ENCODE measurements at regions not wholly inside any gene's neighbourhood (a gene's known extent, or its start where the extent isn't known, plus 50 kb on each side); places are given as distances from the start of the nearest gene placed in this dataset.

DNA sequence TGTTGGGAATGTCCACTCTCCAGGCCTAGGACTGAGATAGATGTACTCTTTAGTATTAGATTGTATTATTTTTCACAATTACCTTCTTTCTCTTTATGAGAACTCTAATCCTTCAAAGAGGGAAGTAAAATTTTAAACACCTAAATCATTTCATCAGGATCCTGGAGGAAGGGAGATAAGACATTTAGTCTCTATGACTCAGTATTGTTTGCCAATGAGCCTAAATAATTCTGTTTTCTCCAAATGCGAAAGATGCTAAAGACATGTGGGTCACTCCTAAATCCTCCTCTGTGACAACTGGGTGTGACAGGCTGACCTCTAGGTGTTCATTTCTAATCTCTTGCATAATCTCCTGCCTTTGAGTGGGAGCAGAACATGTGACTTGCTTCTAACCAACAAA is 1736.6 kb upstream of the MIR17HG start:
- Histone ChIP-seq H3K9me3 (ENCODE audit: insufficient read depth, low read depth) (peaks cover 3% of the 10 kb centered on the region; the same call in 1 of the 2 replicates), H3K79me2 (ENCODE audit: low read depth) (no peaks in the 10 kb centered on the region), H3K27me3 (ENCODE audit: insufficient read depth, low read depth) (no peaks in the 10 kb centered on the region), H3K4me1 (replicated peaks; ENCODE audit: insufficient read depth) (no peaks in the 10 kb centered on the region), H3F3A (ENCODE audit: insufficient read depth, low read depth) (no peaks in the 10 kb centered on the region), H3K36me3 (ENCODE audit: low read depth) (no peaks in the 10 kb centered on the region), H2AFZ (no peak overlapping the region), H3K27ac (no peak overlapping the region), H3K4me3 (no peak overlapping the region), H4K20me1 (ENCODE audit: insufficient read depth) (no peaks in the 10 kb centered on the region), H3K4me2 (no peak overlapping the region), H3K9me2 (ENCODE audit: insufficient read depth) (no peaks in the 10 kb centered on the region)
- intact Hi-C loops (cut with micrococcal nuclease; ENCODE audit: unreplicated experiment), result no loop called here
- no peak for TF ChIP-seq EZH2 (IDR thresholded peaks at IDR 0.05; ENCODE audit: low read depth)
- TF ChIP-seq, protein P1, sequence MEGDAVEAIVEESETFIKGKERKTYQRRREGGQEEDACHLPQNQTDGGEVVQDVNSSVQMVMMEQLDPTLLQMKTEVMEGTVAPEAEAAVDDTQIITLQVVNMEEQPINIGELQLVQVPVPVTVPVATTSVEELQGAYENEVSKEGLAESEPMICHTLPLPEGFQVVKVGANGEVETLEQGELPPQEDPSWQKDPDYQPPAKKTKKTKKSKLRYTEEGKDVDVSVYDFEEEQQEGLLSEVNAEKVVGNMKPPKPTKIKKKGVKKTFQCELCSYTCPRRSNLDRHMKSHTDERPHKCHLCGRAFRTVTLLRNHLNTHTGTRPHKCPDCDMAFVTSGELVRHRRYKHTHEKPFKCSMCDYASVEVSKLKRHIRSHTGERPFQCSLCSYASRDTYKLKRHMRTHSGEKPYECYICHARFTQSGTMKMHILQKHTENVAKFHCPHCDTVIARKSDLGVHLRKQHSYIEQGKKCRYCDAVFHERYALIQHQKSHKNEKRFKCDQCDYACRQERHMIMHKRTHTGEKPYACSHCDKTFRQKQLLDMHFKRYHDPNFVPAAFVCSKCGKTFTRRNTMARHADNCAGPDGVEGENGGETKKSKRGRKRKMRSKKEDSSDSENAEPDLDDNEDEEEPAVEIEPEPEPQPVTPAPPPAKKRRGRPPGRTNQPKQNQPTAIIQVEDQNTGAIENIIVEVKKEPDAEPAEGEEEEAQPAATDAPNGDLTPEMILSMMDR (conservative IDR thresholded peaks at IDR 0.05), result no peak
- no peak for DNase-seq
- ChIA-PET POLR2A (ENCODE audit: unreplicated experiment) (no interaction called here), CTCF (no interaction called here)
- no TSS peak for BruUV-seq (replicated peaks)

DNA sequence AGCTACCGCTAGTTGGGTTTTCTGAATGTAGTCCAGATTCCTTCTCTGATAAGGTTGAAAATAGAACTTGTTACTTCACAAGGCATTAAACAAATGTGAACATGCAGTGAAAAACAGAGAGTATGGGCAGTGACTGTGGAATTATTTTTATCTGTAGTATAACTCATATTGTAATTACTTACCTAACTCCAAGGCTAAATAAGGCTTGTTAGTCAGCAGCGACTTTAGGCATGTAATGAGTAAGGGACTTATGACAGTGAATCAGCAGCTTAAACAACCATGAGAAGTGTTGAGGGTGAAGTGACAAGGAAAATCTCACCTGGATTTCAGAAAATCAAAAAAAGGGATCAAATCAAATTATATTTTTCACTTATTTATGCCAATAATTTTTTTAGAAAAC is 1719.5 kb upstream of the MIR17HG start:
- H3K4me3 ChIP-seq, result no peak overlapping the region
- H3K27me3 ChIP-seq (ENCODE audit: insufficient read depth, low read depth), result no peaks in the 10 kb centered on the region
- no peaks in the 10 kb centered on the region for H3F3A ChIP-seq (ENCODE audit: insufficient read depth, low read depth)
- no peaks in the 10 kb centered on the region for H3K79me2 ChIP-seq (ENCODE audit: low read depth)
- H3K27ac ChIP-seq, result no peak overlapping the region
- no peaks in the 10 kb centered on the region for H3K4me1 ChIP-seq (replicated peaks; ENCODE audit: insufficient read depth)
- H3K9me2 ChIP-seq (ENCODE audit: insufficient read depth), result 0 out of 2 replicates have a peak, but pooled peaks cover 4% of the 10 kb centered on the region
- TF ChIP-seq EZH2 (IDR thresholded peaks at IDR 0.05; ENCODE audit: low read depth), result no peak
- TF ChIP-seq, protein P1 (conservative IDR thresholded peaks at IDR 0.05), result no peak
- no peak overlapping the region for H2AFZ ChIP-seq
- POLR2A ChIA-PET (ENCODE audit: unreplicated experiment), result no interaction called here
- CTCF ChIA-PET, result no interaction called here
- no peaks in the 10 kb centered on the region for H3K36me3 ChIP-seq (ENCODE audit: low read depth)
- DNase-seq, result no peak
- H4K20me1 ChIP-seq (ENCODE audit: insufficient read depth), result no peaks in the 10 kb centered on the region
- BruUV-seq (replicated peaks), result no TSS peak
- no peak overlapping the region for H3K4me2 ChIP-seq
- intact Hi-C loops (cut with micrococcal nuclease; ENCODE audit: unreplicated experiment), result no loop called here
- H3K9me3 ChIP-seq (ENCODE audit: insufficient read depth, low read depth), result no peaks in the 10 kb centered on the region

DNA sequence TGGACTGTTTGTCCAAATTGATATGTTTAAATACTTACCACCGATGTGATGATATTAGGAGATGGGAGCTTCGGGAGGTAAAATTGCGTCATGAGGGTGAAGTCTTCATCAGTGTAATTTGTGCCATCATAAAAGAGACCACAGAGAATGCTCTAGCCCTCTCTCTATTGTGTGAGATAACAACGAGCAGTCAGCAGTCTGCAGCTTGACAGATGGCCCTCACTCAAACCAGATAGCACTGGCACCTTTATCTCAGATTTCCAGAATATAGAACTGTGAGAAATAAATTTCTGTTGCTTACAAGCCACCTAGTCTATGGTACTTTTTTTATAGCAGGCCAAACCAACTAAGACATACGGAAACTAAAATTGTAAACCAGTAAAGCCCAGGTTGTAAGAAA is 1718.9 kb upstream of the MIR17HG start:
- Histone ChIP-seq H3K4me3 (no peak overlapping the region), H3K4me2 (no peak overlapping the region), H3K27ac (no peak overlapping the region), H4K20me1 (ENCODE audit: insufficient read depth) (no peaks in the 10 kb centered on the region), H3K27me3 (ENCODE audit: insufficient read depth, low read depth) (no peaks in the 10 kb centered on the region), H3K9me3 (ENCODE audit: insufficient read depth, low read depth) (no peaks in the 10 kb centered on the region), H3F3A (ENCODE audit: insufficient read depth, low read depth) (no peaks in the 10 kb centered on the region), H3K79me2 (ENCODE audit: low read depth) (no peaks in the 10 kb centered on the region), H3K9me2 (ENCODE audit: insufficient read depth) (0 out of 2 replicates have a peak, but pooled peaks cover 4% of the 10 kb centered on the region), H2AFZ (no peak overlapping the region), H3K4me1 (replicated peaks; ENCODE audit: insufficient read depth) (no peaks in the 10 kb centered on the region), H3K36me3 (ENCODE audit: low read depth) (no peaks in the 10 kb centered on the region)
- CTCF ChIA-PET, result no interaction called here
- POLR2A ChIA-PET (ENCODE audit: unreplicated experiment), result no interaction called here
- intact Hi-C loops (cut with micrococcal nuclease; ENCODE audit: unreplicated experiment), result no loop called here
- no TSS peak for BruUV-seq (replicated peaks)
- DNase-seq, result no peak
- TF ChIP-seq EZH2 (IDR thresholded peaks at IDR 0.05; ENCODE audit: low read depth), result no peak
- TF ChIP-seq, protein P1 (conservative IDR thresholded peaks at IDR 0.05), result no peak
